SK-N-SH treated with all-trans-retinoic acid at 6 μM for 48 hours (cell line): ENCODE measurements at regions not wholly inside any gene's neighbourhood (a gene's known extent, or its start where the extent isn't known, plus 50 kb on each side); places are given as distances from the start of the nearest gene placed in this dataset.

Experiments
- ARNTL ChIP-seq: fragments of 450-650 bp; formaldehyde crosslinking; IDR thresholded peaks from 2 replicates; pipeline ENCODE4 v1.5.0; 2020; ENCODE audit warnings: low read depth, mild to moderate bottlenecking, moderate library complexity, borderline replicate concordance
- CSDC2 ChIP-seq: fragments of 250-450 bp; sonication (Bioruptor Pico); IDR thresholded peaks from 2 replicates; pipeline ENCODE4 v1.5.0; 2020; ENCODE audit warnings: mild to moderate bottlenecking, moderate library complexity
- ESRRG ChIP-seq: fragments of 250-450 bp; sonication (Bioruptor Pico); IDR thresholded peaks from 2 replicates; pipeline ENCODE4 v1.6.1; 2021; ENCODE audit warnings: mild to moderate bottlenecking
- ISL1 ChIP-seq: fragments of 250-450 bp; sonication (Bioruptor Pico); IDR thresholded peaks from 2 replicates; pipeline ENCODE4 v2.1.2; 2022; ENCODE audit warnings: mild to moderate bottlenecking, moderate library complexity
- OSR1 ChIP-seq: fragments of 250-450 bp; sonication (Bioruptor Pico); IDR thresholded peaks from 2 replicates; pipeline ENCODE4 v1.8.0; 2022; ENCODE audit warnings: moderate library complexity, mild to moderate bottlenecking, inconsistent platforms
- RARB ChIP-seq: fragments of 250-450 bp; sonication (Bioruptor Pico); IDR thresholded peaks from 2 replicates; pipeline ENCODE4 v1.8.0; 2021; ENCODE audit warnings: mild to moderate bottlenecking, moderate library complexity
- ZFP3 ChIP-seq: fragments of 250-450 bp; sonication (Bioruptor Pico); IDR thresholded peaks from 2 replicates; pipeline ENCODE4 v1.5.0; 2020; ENCODE audit warnings: mild to moderate bottlenecking, moderate library complexity
- ZNF70 ChIP-seq: fragments of 450-650 bp; formaldehyde crosslinking; IDR thresholded peaks from 2 replicates; pipeline ENCODE4 v1.5.0; 2020; ENCODE audit warnings: mild to moderate bottlenecking, moderate library complexity
- ZNF8 ChIP-seq: fragments of 450-650 bp; formaldehyde crosslinking; IDR thresholded peaks from 2 replicates; pipeline ENCODE4 v1.5.0; 2020; ENCODE audit warnings: mild to moderate bottlenecking, moderate library complexity
- TF ChIP-seq, protein P1 (sequence below): fragments of 250-450 bp; sonication (Bioruptor Pico); IDR thresholded peaks from 2 replicates; pipeline ENCODE4 v1.5.1; 2020; ENCODE audit warnings: low read depth, mild to moderate bottlenecking, moderate library complexity
- TF ChIP-seq, protein P2 (sequence below): fragments of 250-450 bp; sonication (Bioruptor Pico); IDR thresholded peaks from 2 replicates; pipeline ENCODE4 v1.5.0; 2020; ENCODE audit warnings: mild to moderate bottlenecking, moderate library complexity
- TF ChIP-seq, protein P3 (sequence below): fragments of 250-450 bp; sonication (Bioruptor Pico); IDR thresholded peaks from 2 replicates; pipeline ENCODE4 v1.8.0; 2021; ENCODE audit warnings: low read depth, mild to moderate bottlenecking, moderate library complexity, borderline replicate concordance
- TF ChIP-seq, protein P4 (sequence below): fragments of 250-450 bp; sonication (Bioruptor Pico); IDR thresholded peaks from 2 replicates; pipeline ENCODE4 v1.5.1; 2021; ENCODE audit warnings: mild to moderate bottlenecking, moderate library complexity

DNA sequence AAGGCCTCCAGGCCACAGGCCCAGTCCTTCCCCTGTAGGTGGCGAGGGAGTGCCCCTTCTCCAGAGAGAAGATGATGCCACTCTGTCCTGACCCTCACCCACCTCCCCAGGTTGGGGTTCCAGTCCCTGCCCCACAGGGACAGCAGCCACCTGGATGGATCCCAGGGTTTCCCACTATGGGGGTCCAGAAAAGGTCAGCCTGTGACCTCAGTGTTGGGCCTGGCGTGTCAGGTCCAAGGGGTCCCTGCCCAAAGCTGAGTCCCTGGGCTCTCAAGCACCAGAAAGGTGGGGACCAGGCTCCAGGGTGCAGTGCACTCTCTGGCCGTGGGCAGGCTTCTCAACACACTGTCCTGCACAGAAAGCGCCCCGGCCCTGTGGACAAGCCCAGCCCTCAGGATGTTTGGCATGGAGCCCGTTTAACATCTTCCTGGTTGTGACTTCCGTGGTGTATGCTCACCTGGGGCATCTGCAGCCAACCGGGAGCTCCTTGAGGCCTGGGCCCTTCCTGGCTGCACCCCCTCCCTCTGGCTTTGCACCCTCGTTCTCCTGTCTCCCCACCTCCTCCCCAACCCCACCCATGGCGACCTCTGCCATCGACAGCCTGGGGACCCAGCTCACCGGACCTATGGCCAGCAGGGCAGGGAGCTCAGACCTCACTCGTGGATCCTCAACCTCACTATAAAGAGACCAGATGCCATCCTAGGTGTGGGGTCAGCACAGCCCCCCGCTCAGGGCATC is 58.3 kb upstream of the PPP2R2D start:
- TF ChIP-seq ESRRG (CRISPR knock-in tag) (no peak), OSR1 (CRISPR knock-in tag) (no peak), RARB (no peak), ISL1 (CRISPR knock-in tag) (no peak), ZNF8 (CRISPR knock-in tag) (no peak), ARNTL (CRISPR knock-in tag) (no peak), ZFP3 (CRISPR knock-in tag) (no peak), CSDC2 (CRISPR knock-in tag) (no peak), ZNF70 (CRISPR knock-in tag) (no peak)
- TF ChIP-seq, protein P1, sequence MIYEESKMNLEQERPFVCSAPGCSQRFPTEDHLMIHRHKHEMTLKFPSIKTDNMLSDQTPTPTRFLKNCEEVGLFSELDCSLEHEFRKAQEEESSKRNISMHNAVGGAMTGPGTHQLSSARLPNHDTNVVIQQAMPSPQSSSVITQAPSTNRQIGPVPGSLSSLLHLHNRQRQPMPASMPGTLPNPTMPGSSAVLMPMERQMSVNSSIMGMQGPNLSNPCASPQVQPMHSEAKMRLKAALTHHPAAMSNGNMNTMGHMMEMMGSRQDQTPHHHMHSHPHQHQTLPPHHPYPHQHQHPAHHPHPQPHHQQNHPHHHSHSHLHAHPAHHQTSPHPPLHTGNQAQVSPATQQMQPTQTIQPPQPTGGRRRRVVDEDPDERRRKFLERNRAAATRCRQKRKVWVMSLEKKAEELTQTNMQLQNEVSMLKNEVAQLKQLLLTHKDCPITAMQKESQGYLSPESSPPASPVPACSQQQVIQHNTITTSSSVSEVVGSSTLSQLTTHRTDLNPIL (CRISPR knock-in tag) = no peak
- TF ChIP-seq, protein P2, sequence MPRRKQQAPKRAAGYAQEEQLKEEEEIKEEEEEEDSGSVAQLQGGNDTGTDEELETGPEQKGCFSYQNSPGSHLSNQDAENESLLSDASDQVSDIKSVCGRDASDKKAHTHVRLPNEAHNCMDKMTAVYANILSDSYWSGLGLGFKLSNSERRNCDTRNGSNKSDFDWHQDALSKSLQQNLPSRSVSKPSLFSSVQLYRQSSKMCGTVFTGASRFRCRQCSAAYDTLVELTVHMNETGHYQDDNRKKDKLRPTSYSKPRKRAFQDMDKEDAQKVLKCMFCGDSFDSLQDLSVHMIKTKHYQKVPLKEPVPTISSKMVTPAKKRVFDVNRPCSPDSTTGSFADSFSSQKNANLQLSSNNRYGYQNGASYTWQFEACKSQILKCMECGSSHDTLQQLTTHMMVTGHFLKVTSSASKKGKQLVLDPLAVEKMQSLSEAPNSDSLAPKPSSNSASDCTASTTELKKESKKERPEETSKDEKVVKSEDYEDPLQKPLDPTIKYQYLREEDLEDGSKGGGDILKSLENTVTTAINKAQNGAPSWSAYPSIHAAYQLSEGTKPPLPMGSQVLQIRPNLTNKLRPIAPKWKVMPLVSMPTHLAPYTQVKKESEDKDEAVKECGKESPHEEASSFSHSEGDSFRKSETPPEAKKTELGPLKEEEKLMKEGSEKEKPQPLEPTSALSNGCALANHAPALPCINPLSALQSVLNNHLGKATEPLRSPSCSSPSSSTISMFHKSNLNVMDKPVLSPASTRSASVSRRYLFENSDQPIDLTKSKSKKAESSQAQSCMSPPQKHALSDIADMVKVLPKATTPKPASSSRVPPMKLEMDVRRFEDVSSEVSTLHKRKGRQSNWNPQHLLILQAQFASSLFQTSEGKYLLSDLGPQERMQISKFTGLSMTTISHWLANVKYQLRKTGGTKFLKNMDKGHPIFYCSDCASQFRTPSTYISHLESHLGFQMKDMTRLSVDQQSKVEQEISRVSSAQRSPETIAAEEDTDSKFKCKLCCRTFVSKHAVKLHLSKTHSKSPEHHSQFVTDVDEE (CRISPR knock-in tag) = no peak
- TF ChIP-seq, protein P3, sequence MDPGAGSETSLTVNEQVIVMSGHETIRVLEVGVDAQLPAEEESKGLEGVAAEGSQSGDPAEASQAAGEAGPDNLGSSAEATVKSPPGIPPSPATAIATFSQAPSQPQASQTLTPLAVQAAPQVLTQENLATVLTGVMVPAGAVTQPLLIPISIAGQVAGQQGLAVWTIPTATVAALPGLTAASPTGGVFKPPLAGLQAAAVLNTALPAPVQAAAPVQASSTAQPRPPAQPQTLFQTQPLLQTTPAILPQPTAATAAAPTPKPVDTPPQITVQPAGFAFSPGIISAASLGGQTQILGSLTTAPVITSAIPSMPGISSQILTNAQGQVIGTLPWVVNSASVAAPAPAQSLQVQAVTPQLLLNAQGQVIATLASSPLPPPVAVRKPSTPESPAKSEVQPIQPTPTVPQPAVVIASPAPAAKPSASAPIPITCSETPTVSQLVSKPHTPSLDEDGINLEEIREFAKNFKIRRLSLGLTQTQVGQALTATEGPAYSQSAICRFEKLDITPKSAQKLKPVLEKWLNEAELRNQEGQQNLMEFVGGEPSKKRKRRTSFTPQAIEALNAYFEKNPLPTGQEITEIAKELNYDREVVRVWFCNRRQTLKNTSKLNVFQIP = no peak
- TF ChIP-seq, protein P4, sequence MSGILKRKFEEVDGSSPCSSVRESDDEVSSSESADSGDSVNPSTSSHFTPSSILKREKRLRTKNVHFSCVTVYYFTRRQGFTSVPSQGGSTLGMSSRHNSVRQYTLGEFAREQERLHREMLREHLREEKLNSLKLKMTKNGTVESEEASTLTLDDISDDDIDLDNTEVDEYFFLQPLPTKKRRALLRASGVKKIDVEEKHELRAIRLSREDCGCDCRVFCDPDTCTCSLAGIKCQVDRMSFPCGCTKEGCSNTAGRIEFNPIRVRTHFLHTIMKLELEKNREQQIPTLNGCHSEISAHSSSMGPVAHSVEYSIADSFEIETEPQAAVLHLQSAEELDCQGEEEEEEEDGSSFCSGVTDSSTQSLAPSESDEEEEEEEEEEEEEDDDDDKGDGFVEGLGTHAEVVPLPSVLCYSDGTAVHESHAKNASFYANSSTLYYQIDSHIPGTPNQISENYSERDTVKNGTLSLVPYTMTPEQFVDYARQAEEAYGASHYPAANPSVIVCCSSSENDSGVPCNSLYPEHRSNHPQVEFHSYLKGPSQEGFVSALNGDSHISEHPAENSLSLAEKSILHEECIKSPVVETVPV = no peak
